CD4-positive, alpha-beta T cell treated with Interferon gamma for 1 hour (primary cell): ENCODE measurements at regions not wholly inside any gene's neighbourhood (a gene's known extent, or its start where the extent isn't known, plus 50 kb on each side); places are given as distances from the start of the nearest gene placed in this dataset.

Source experiments
- DNase-seq: peaks from one replicate; pipeline ENCODE4 v3.0.0-alpha.2; 2020

DNA sequence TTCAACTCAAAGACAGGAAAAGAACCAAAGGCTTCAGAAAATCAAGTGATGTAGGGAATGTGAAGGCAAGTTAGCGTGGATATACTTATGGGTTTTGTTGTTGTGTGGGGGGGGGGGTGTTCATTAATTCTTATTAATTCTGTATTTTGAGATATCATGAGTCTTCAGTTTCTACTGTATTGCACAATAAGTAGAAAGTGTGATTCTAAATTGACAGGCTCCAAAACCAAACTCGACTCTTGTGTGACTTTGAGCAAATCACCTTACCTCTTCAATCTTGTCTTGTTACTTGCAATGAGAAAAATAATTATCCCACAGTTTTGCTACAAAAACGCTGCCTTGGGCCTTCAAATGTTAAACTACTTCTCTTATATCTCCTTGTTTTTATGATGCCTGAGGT, 453.9 kb upstream of the GOT2 start:
- DNase-seq, result no peak

DNA sequence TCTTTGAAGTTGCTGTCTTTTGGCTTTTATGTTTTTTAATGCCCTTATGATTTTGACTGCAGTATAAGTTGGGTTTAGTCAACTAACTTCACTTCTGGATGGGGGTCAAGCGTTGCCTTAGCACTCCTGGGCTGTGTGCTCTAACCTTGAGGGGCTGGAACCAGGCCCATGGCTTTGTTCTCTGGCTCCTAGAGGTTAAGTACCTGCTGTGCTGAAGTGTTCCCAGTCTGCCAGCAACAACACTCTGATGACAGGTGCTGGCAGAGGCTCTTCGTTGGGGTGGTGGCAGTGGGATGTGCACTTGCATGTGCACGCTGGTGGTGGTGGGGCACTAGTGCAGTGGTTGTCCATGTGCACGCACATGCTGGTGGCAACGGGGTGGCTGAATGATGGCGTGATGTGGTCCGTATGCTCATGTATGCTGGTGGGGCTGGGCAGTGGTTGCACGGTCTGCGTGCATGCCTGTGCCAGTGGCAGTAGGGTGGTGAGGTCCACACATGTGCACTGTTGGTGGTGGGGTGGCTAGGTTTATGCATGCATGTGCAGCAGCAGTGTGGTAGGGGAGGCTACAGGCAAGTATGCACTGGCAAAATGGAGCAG, 447.8 kb upstream of the GOT2 start:
- DNase-seq, result no peak

DNA sequence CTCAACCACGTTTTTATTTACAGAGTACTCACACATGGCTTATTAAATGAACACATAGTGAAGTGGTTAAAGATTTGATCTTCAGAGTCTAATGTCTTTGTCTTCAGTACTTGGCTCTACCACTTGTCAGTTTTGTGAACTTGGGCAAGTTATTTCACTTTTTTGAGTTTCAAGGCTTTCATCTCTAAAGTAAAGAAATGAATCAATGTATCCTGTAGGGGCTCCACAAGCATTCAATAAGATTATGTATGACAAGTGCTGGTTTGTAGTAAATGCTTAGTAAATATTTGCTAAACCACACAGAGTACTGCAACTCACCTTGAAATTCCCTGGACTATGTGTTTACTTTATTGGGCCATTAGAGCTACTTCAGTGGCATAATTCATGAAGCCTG, 446.0 kb upstream of the GOT2 start:
- DNase-seq, result no peak

DNA sequence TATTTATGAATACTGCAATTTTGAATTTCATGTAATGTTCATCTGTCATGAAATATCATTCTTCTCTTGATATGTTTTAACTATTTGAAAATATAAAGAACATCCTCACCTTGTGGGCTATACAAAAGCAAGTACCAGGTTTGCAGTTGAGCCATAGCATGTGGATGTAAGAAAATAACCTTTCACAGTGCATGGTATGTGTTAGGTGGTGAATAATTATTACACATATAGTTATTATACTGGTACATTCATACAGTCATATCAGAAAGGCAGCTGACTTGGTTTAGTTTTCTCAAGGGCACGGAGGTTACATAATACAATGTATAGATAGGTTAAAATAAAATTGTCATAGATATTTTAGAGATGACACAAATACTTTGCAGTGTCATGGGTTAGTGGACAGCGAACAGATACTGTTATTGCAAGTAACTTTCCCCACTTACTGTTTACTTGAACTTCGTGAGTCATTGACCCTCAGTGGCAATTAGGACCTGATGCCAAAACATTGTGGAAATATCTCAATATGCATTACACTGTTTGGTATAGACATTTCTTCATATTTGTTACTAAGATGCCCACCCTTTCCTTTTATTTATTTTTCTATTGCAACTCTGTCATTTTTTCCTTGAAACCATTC, 445.4 kb upstream of the GOT2 start:
- no peak for DNase-seq

DNA sequence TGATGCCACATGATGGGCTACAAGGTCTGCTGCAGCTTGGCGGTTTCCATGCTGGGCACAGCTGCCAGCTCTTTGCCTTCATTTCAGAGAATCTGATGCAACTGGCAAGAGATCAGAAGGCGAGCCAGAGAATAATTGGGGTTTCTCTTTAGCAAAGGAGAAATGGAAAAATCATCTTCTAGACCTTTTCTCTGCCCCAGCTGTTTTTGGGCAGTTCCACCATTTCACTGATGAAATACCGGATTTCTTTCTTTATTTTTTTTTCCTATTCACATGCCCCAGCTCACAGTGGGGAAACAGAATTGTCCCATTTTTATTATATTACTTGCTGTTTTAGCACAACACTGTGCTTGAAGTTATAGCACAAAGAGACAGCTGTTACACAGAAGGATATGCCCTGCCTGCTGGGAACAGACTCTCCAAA, 439.3 kb upstream of the GOT2 start:
- no peak for DNase-seq

DNA sequence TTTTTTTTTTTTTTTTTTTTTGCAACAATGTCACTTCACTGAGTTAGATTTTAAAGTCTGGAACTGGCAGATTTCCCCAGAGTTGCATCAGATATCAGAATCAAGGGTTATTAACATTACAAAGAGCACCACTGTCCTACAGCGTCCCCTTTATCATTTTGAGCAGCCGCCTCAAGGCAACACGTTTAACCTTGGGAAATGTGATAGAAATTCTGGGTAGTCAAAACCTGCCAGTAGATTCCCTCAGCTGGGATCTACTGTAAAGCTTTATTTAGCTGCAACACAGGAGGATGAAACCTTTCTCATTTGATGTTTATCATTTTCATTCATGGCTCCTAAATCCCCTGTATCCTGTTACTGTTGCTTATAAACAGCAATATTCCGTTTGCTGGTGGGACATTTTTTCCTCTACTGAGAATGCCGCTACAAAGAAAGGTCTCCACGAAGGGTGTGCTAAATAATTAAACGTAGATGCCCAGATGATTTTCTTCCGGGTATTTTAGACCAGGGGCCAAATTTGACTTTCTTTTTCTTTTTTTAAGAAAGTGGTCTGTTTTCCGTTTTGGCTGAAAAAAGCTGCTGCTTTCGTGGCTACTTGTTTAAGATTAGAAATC, 436.1 kb upstream of the GOT2 start:
- DNase-seq, result no peak

DNA sequence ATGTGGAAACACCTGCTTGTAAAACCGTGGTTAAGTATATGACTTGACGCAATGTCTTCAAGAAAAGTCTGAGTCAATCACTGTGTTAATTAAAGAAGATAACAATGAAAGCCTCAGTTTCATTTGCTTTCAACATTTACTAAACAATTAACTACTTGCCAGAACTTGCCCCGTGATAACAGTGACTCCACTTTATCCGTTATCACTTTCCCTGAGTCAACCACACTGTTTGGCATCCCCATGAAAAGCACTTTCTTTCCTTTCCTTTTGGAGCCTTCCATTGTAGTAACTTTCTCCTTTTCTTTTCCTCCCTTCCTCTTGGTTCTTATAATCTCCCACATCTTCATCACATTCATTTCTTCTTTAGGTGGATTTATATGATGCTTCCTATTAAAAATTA, 435.1 kb upstream of the GOT2 start:
- no peak for DNase-seq

DNA sequence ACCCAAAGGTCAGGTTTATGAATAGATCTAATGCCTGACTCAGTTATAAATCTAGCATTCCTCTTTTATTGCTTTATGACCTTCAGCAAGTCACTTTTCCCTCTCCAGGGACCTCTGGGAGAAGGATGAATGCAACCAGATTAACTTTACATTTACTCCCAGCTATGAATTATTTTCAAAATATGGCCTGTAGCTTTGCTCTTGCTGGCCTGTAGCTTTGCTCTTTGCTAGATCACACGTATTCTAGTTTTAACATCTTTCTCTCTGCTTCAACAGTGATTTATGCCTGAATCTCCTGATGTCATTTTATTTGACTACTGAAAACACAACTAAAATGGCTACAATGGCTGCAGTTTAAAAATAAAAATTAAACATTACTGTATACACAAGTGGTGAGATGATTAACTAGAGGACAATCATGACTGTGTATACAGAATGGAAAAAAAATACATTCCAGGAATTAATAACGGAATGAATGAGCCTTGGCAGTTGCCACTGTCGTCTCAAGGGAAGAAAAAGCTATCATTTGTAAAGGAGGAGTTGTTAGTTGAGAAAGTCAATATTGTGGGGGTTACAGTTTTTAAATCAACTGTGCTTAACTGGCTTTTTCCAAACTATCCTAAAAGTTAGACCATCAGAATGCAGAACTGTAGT, 434.5 kb upstream of the GOT2 start:
- no peak for DNase-seq

DNA sequence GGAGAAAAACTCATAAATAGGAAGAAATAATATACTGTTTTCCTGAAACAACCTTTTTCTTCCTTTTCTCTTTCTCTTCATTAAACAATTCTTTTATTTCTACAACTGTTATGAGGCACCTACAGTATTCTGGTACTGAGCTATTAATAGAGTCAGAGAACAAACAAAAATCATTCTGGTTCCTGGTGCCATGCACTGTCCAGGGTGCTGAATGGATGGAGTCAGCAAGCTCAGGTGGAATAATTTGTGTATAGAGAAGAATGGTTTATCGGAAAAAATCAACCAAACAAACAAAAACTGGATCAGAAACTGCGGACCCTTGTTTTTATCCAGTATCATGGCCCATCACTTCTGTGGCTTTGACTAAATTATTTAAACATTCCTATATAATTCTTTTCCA, 430.3 kb upstream of the GOT2 start:
- DNase-seq, result no peak

DNA sequence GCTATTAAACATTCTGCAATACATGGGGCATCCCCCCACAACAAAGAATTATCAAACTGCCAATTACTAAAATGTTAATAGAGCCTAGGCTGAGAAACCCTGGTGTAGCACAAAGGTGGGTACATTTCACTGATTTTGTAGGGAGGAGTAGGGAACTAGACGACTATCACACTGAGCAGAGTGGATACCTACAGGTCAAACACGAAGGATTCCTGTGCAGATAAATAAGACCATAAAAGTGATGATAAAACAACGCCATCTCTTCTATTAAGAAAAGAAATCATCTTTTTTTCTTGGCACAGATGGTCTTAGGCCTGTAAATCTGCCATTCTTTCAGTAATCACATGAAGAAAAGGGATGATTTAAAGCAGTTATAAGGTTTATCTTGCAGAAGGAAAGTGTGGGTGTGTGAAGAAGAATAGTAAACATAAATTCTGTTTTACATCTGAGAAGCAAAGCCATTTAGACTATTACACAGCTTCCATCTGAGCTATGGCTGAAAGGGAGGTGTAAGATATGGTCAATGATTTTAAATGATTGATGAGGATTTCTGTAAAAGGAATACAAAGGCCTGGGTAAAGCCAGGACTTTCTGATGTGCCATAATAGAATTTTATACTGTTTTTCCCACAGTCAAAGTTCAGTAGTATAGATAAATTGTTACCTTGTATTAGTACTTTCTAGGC, 429.4 kb upstream of the GOT2 start:
- no peak for DNase-seq

DNA sequence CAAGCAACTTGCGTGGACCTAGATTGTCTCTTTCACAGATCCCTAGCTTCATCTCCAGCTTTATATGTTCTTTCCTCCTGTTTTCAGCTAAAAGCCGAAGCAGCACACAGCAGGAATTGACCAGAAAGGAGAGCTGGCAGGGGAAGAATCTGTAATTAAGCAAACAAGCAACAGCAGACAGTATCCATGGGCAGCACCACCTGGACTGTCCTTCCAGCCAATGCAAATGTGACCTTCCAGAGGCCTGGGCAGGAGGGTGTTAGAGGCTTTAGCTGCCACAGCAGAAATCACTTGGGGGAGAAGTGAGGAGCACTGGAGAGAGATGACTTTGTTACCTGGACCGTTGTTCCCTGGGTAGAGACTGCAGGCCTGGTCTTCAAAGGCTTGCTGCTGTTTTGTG, 427.6 kb upstream of the GOT2 start:
- no peak for DNase-seq

DNA sequence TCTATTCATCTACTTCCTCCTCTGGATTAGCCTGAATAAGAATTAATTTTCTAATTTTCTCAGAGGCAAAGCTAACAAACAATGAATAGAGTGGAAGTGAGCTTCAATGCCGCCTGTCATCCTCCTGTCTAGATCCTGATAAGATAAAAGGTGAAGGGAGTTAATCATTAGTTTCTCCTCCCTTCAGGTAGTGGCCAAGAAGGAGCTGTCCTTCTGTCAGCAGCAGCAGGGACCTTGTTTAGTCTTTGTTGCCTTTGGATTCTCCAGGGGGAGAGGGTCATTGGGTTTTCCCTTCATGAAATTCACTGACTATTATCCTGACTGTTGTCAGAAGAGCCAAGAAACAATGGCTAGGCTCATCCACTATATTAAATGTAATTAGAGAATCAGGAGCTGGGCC, 420.2 kb upstream of the GOT2 start:
- DNase-seq, result no peak

DNA sequence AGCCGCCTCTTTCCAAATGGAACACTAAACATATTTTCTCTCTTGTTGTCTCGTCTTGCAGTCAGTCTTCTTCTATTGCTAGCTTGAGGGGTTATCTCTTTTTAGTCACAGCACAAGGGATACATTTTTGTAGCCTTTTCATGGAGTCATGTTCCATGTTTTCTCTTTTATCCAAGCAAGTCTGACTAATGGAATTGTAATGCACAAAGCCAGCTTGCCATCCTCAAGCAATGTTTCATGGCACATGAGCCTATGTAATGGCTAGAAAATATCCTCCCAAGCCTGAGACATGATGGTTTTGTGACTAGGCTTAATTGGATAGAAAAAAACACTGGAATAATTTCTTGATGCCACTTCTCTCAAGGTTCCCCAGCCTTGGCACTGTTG, 414.6 kb upstream of the GOT2 start:
- no peak for DNase-seq

DNA sequence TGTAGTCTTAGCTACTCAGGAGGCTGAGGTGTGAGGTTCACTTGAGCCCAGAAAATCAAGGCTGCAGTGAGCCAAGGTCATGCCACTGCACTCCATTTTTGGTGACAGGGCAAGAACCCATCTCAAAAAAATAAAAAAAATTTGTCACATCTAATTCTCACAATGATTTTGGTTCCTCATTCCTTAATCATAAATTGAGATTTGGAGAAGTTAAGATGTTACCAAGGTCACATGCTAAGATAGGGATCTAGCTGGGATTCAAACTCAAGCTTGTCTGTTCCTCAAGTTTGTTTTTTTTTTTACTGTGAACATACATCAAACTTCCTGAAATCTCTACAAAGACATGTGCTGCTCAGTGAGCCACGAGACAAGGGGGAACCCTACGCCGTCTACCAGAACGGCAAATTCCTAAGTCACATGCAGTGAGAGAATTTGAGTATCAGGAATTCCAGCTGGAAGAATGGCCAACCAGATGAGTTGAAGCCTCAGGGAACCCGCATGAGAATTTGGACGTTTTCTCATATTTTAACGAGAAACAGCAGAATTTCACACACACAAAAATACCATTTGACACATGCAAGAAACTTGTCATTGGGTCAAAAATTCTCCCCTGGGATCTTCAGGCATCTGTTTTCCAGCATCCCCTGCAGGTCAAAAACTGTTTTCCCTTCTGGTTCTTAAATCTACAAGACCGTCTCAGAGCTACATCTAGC, 414.1 kb upstream of the GOT2 start:
- DNase-seq, result no peak

DNA sequence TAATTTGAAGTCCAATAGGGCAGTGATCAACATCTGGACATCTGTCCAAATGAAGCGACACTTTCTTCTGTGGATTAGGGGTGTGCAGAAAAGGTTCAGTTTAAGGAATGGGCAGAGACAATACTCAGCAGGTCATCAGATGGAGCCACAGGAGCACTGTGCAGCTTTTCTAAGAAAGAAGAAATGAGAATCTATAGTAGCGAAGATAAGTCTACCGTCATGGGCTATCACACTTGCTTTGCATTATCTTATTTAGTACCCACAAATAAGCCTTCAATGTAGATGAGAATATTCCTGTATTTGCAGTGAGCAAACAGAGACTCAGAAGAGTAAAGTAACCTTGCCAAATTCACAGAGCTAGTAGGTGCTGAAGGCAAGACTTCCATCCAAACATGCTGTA, 412.0 kb upstream of the GOT2 start:
- DNase-seq, result no peak

DNA sequence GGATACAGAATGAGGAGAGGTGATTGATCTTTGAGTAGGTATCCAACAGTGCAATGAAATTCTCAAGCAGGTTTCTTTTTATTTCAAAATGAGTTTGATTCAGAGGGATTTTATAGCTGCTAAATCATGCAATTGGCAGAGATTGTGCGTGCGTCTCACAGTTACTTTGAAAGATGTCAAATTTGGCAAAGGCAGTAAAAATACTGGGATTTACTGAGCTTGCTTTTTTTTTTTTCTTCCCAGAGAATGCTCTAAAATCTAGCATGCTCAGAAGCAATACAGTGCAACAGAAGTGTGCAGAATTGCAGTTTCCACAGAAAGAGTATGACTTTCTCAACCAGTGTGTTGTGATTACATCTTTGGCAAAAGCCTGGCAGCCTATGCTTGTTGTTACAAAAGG, 410.7 kb upstream of the GOT2 start:
- DNase-seq, result no peak

DNA sequence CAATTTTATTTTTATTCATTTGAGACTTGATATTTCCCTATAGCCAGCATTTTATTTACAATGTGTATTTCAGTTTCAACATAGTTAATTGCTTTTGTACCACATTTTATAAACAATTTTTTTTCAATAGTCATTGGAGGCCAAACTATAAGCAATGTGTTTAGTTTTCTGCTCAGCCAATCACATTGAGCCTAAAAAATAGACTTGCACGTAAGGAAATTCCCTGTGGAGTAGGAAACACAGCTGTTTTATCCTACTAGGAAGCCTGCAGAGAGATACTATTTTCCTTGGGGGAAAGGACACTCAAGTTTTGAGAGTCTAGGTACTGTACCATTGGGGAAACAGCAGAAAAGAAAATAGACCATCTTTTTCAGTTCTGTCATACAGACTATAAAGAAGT, 410.2 kb upstream of the GOT2 start:
- DNase-seq, result no peak

DNA sequence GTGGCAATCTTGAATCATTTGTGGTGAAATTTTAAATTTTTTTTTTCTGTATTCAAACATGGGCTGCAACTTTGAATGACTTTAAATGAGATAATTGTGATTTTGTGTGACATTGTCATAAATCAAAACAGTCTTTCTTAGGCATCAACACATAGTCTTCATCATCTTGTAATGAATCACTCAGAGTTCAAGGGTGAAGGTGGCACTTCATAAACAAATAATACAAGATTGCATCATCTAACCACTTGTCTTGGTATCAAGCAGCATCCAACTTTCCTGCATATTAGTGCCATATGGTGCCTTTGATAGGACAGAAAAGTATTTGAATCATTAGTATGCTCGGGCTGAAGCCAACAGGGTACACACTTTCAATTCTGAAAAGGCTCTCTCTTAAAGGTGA, 392.4 kb upstream of the GOT2 start:
- no peak for DNase-seq

DNA sequence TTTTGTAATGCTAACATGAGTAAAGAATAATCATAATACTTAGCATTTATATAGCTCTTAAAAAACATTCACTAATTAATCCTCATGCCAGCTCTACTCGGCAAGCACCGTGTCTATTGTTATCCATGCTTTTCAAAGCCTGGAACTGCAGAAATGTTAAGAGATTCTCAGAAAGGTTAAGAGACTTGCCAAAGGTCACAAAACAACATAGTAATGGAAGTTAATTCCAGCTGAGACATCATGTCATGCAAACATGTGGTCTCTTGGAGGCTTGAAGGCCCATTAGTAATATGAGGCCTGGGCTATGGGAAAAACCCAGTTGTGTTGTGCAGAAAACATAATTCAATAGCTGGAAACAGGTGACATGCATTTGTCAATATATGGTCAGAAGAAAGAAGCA, 389.9 kb upstream of the GOT2 start:
- DNase-seq, result no peak

DNA sequence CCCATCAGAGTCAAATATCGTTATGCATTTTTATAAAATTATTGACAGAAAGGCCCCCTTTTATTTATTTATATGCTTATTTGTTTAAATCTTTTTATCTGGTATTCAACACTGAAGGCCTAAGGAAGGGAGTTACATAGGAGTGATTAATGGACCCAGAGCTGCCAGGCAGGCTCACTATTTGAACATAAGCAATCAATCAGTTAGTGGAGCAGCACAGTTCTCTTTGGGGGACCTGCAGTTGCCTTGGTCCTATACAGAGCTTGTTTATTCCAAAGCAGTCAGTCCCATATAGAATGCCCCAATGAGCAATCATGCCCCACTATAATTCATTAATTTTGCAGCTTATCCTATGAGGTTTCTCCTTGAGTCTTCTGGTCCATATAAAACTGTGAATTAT, 389.4 kb upstream of the GOT2 start:
- DNase-seq, result no peak

DNA sequence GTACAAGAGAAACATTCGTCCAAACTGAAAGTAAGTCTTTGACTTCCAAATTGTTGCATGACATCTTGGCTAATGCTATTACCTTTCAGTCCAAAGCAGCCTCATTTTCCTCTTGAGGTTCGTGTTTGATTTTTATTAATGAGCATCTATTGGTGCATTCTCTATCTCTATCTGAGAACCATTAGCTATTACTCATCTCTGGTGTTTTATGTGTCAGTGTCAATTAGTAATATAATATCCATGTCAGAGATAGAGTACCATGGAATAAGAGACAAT, 388.1 kb upstream of the GOT2 start:
- DNase-seq, result no peak

DNA sequence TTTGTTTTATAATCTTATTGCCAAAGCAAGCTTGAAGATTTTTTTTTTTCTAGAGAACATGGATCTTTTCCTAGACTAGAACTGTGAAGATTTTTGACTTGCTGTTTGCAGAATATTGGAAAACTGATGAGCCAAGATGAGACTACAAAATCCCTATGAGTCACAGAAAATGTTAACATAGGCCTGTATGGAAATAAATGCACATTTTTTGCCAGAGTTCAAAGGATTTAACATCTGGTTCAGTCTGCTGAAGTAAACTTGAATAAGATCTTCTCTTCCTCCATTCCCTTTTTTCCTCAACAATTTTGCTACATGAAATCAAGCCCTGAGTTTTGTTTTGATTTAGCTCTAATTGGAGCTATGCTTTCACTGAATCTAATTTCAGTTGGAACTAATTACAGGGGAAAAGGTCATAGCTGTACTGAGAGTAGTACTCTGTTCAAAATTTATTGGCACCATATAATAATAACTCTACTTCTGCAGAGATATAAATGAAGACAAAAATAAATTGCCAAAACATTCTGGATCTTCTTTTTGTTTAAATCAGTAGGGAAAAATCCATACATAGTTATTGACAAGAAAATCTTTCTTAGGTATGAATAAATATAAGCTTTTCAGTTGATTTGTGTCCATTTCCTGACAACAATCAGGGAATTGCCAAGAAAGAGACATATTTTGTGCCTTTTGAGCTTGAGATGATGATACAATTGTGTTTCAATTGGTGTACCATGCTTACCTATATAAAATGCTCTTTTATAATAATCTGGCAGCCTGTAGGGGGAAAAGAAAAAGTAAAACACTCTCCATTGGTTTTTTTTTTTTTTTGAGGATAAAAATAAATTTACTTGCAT, 387.5 kb upstream of the GOT2 start:
- DNase-seq, result no peak

DNA sequence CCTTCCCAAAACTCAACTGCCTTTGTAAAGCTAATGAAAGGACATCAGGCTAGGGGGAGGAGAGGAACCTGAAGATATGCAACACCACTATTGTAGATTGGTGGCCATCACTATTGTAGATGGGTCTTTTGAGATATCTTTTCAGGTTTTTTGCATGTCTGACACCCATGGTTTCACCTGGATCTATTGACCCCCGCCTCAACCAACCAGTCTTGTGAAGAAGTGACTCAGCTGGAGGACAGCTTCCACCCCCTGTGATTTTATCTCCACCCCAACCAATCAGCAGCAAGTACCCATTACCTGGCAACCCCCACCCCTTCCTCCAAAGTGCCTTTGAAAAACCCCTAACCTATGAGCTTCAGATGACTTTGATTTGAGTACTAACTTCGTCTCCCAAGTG, 382.6 kb upstream of the GOT2 start:
- no peak for DNase-seq
